Spleen (tissue), 7 donors: ENCODE measurements at regions not wholly inside any gene's neighbourhood (a gene's known extent, or its start where the extent isn't known, plus 50 kb on each side); places are given as distances from the start of the nearest gene placed in this dataset.

ENCODE experiments used
- POLR2A ChIP-seq, 3 donors: fragments of 450-650 bp; IDR thresholded peaks; one replicate each; pipeline ENCODE4 v1.5.1; 2017; ENCODE audit warnings: antibody characterized with exemption in 3 of 3, mild to moderate bottlenecking in 1 of 3
- POLR2AphosphoS5 ChIP-seq, 3 donors: sonication (generic); formaldehyde crosslinking; IDR thresholded peaks; one replicate each; pipeline ENCODE4 v1.5.1; 2017; ENCODE audit warnings: antibody characterized with exemption in 3 of 3
- TF ChIP-seq, protein P1 (sequence below), 11 experiments: fragments of 200-600 bp in 7 of 11; fragments of 450-650 bp in 4 of 11; sonication (generic) in 4 of 11; IDR thresholded peaks in 8 of 11; conservative IDR thresholded peaks in 3 of 11; 1 replicate in 7 of 11; 2 replicates in 4 of 11; pipeline versions ENCODE4 v1.4.0 to v1.8.0; 2016 to 2021; ENCODE audit warnings: antibody characterized with exemption in 11 of 11, inconsistent platforms in 4 of 11, mild to moderate bottlenecking in 1 of 11
- donor health status: DM: no; HTN: no; CAD: no; lungs with moderate emphysema.
- donor health status: DM: no; HTN: no; CAD: no.
- donor health status: DM: no; HTN: no; CAD: no.

DNA sequence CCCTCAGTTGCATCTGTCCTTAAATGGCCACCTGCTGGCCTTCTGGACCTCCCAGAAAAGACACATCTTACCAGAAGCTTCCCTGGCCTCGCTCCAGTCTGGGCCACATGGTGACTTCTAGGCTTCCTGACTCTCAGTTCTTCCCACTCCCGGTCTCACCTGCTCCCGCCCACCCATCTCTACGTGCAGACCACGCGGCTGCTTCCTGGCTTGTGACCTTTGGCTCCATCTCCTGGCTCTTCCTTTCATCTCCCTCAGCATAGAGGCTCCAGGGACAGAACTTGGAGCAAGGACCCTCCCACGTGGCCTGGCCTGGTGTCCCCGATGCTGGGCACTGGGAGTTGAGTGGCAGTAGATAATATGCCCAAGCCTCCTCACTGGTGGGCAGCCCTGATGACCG lies 124.9 kb upstream of the IRF2BP2 start:
- no peak for TF ChIP-seq POLR2A (IDR thresholded peaks at IDR 0.05)
- TF ChIP-seq, protein P1, sequence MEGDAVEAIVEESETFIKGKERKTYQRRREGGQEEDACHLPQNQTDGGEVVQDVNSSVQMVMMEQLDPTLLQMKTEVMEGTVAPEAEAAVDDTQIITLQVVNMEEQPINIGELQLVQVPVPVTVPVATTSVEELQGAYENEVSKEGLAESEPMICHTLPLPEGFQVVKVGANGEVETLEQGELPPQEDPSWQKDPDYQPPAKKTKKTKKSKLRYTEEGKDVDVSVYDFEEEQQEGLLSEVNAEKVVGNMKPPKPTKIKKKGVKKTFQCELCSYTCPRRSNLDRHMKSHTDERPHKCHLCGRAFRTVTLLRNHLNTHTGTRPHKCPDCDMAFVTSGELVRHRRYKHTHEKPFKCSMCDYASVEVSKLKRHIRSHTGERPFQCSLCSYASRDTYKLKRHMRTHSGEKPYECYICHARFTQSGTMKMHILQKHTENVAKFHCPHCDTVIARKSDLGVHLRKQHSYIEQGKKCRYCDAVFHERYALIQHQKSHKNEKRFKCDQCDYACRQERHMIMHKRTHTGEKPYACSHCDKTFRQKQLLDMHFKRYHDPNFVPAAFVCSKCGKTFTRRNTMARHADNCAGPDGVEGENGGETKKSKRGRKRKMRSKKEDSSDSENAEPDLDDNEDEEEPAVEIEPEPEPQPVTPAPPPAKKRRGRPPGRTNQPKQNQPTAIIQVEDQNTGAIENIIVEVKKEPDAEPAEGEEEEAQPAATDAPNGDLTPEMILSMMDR (IDR thresholded peaks at IDR 0.05 in 8 of 11, conservative IDR thresholded peaks at IDR 0.05 in 3 of 11), result no peak
- TF ChIP-seq POLR2AphosphoS5 (IDR thresholded peaks at IDR 0.05), result no peak
